ENCODE measurements at regions not wholly inside any gene's neighbourhood (a gene's known extent, or its start where the extent isn't known, plus 50 kb on each side); places are given as distances from the start of the nearest gene placed in this dataset.

DNA sequence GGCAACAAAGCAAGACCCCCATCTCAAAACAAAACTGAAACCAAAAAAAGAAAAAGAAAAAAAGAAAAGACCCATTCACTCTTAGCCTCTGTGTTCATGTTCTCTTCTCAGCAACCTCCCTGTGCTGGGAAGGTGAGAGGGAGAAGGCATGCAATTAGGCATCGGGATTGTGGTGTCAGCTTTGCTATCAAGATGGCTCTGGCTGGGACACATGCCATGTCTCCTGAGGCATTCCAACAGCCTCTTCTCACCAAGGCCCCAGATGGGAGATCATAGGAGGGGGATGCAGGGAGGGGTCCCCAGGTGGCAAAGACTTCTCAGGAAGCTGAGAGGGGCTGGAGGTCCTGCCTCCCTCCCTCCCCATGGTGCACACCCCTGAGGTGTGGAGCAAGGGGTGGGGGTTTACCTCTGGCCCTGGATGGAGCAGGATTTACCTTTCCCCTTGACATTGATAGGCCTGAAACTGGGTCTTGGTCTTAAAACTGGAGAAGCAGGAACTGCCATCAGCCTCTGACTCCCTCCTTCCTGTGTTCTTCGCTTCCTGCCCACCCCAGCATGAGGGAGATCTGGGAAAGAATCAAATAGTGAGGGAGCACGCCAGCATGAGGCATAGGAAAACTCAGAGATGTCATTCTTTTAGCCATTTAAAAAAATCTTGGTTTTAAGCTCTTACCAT, 96.2 kb upstream of the DUSP5 start:
- Histone ChIP-seq H3K9me3 (no peaks in the 10 kb centered on the region), H3K27ac (no peak overlapping the region), H3K4me1 (peaks cover 2% of the 10 kb centered on the region), H3K27me3 (no peaks in the 10 kb centered on the region), H3K4me3 (no peak overlapping the region), H3K36me3 (ENCODE audit: low read depth, missing control alignments) (no peaks in the 10 kb centered on the region)
- 82 to 85% methylated on average over 3 of the region's 3 CpGs for WGBS, 2 donors
- TF ChIP-seq POLR2A (IDR thresholded peaks at IDR 0.05): no peak
- TF ChIP-seq, protein P1, sequence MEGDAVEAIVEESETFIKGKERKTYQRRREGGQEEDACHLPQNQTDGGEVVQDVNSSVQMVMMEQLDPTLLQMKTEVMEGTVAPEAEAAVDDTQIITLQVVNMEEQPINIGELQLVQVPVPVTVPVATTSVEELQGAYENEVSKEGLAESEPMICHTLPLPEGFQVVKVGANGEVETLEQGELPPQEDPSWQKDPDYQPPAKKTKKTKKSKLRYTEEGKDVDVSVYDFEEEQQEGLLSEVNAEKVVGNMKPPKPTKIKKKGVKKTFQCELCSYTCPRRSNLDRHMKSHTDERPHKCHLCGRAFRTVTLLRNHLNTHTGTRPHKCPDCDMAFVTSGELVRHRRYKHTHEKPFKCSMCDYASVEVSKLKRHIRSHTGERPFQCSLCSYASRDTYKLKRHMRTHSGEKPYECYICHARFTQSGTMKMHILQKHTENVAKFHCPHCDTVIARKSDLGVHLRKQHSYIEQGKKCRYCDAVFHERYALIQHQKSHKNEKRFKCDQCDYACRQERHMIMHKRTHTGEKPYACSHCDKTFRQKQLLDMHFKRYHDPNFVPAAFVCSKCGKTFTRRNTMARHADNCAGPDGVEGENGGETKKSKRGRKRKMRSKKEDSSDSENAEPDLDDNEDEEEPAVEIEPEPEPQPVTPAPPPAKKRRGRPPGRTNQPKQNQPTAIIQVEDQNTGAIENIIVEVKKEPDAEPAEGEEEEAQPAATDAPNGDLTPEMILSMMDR (IDR thresholded peaks at IDR 0.05): no peak
- intact Hi-C loops (cut with DNase I; ENCODE audit: low total_unique reads): no loop called here
- DNase-seq: no peak

DNA sequence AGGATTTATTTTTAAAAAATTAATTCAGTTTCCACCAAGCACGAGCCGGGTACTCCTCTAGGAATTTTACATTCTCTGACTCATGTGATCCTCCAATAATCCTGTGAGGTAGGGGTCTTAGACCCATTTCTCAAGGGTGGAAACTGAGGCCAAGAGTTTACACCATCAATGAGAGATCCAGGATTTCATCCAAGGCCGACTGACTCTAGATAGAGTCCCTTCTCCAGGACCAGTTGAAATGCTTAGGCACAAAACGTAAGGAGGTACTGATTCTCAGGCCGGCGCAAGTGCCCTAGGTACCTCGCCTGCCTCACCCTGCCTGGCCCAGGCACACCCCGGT, 95.7 kb upstream of the DUSP5 start:
- TF ChIP-seq, protein P1 (IDR thresholded peaks at IDR 0.05): no peak
- TF ChIP-seq POLR2A (IDR thresholded peaks at IDR 0.05): no peak
- no peak overlapping the region for H3K4me3 ChIP-seq
- no peak for DNase-seq
- H3K4me1 ChIP-seq: peaks cover 2% of the 10 kb centered on the region
- H3K27ac ChIP-seq: no peak overlapping the region
- intact Hi-C loops (cut with DNase I; ENCODE audit: low total_unique reads): no loop called here
- no peaks in the 10 kb centered on the region for H3K9me3 ChIP-seq
- WGBS, 2 donors: 94% methylated on average over 8 of the region's 8 CpGs
- no peaks in the 10 kb centered on the region for H3K36me3 ChIP-seq (ENCODE audit: low read depth, missing control alignments)
- H3K27me3 ChIP-seq: no peaks in the 10 kb centered on the region

DNA sequence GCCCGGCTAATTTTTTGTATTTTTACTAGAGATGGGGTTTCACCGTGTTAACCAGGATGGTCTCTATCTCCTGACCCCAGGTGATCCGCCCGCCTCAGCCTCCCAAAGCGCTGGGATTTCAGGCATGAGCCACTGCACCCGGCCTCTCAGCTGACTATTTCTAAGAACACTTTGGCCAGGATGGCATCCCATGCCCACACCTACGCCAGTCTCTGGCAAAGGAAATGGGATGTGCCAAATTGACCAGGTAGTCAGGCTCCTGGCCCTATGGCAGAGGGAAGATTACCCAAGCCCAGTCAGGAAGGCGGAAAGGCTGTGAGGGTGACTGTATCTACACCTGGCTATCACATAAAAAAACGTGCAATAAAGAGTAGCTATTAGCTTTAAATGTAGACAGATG, 94.1 kb upstream of the DUSP5 start:
- intact Hi-C loops (cut with DNase I; ENCODE audit: low total_unique reads): no loop called here
- TF ChIP-seq, protein P1 (IDR thresholded peaks at IDR 0.05): no peak
- TF ChIP-seq POLR2A (IDR thresholded peaks at IDR 0.05): no peak
- 90 to 94% methylated on average over 8 to 9 of the region's 9 CpGs for WGBS, 2 donors

DNA sequence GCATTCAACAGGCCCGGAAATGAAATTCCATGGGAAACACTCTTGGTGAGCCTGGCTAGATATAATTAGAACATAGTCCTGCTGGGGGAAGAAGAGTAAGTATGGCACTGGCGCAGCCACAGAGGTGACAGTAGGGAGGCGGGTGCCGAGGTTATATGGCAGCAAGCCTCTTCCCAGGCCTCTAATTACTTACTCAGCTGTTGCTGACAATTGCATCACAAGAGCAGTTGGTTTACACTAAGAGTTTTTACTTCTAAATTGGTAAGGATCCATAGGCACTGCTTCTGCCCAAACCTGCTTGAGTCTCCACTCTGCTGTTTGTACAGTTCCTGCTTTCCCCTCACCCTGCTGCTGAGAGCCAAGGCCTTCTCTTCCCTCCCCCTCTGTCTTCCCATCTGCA, 93.3 kb upstream of the DUSP5 start:
- Histone ChIP-seq H3K27me3 (no peaks in the 10 kb centered on the region), H3K9me3 (no peaks in the 10 kb centered on the region), H3K27ac (no peak overlapping the region), H3K36me3 (ENCODE audit: low read depth, missing control alignments) (no peaks in the 10 kb centered on the region), H3K4me3 (no peak overlapping the region), H3K4me1 (no peaks in the 10 kb centered on the region)
- intact Hi-C loops (cut with DNase I; ENCODE audit: low total_unique reads): no loop called here
- DNase-seq: no peak
- TF ChIP-seq, protein P1 (IDR thresholded peaks at IDR 0.05): no peak
- TF ChIP-seq POLR2A (IDR thresholded peaks at IDR 0.05): no peak
- 70 to 82% methylated on average over 4 of the region's 4 CpGs for WGBS, 2 donors

More for the DNA sequence above, 94.1 kb upstream of the DUSP5 start:
- Histone ChIP-seq H3K27ac (no peak overlapping the region), H3K9me3 (no peaks in the 10 kb centered on the region), H3K4me3 (no peak overlapping the region), H3K27me3 (no peaks in the 10 kb centered on the region), H3K4me1 (peaks cover 2% of the 10 kb centered on the region), H3K36me3 (ENCODE audit: low read depth, missing control alignments) (no peaks in the 10 kb centered on the region)
- DNase-seq: no peak

DNA sequence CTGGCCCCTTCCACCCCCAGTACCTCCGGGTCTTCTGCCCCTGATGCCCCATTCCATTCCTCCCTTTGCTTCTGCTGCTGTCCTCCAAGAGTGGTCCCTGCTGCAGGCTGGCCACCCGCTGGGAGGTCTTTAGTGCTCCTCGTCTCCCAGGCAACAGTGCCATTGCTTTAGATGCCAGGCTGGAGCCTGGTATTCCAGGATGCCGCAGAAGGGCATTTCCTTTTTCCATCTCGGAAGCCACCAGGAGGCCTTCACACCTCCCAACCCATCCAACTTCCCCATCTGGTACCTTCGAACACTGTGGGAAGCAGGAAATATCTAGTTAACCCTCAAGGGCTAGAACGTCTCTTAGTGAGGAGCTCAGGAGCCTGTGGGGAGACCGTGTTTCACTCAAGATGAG, 92.9 kb upstream of the DUSP5 start:
- TF ChIP-seq POLR2A (IDR thresholded peaks at IDR 0.05): no peak
- TF ChIP-seq, protein P1 (IDR thresholded peaks at IDR 0.05): no peak
- H3K27ac ChIP-seq: no peak overlapping the region
- H3K27me3 ChIP-seq: no peaks in the 10 kb centered on the region
- H3K9me3 ChIP-seq: no peaks in the 10 kb centered on the region
- no peak for DNase-seq
- WGBS, 2 donors: 86 to 87% methylated on average over 8 of the region's 8 CpGs
- no peak overlapping the region for H3K4me3 ChIP-seq
- no peaks in the 10 kb centered on the region for H3K36me3 ChIP-seq (ENCODE audit: low read depth, missing control alignments)
- H3K4me1 ChIP-seq: no peaks in the 10 kb centered on the region
- intact Hi-C loops (cut with DNase I; ENCODE audit: low total_unique reads): no loop called here
